Uterus (tissue), 3 donors: ENCODE measurements at regions not wholly inside any gene's neighbourhood (a gene's known extent, or its start where the extent isn't known, plus 50 kb on each side); places are given as distances from the start of the nearest gene placed in this dataset.

Experiments used
- DNase-seq, 2 donors: peaks; one replicate each; pipeline ENCODE4 v3.0.0-alpha.2; 2019 to 2020
- H3K27ac ChIP-seq, 2 donors: fragments of 200-600 bp; sonication (generic); 1 replicate in 1 of 2; 2 replicates in 1 of 2; pipeline ENCODE4 v1.5.1; 2016 to 2018
- H3K27me3 ChIP-seq, 2 donors: fragments of 200-600 bp; sonication (generic); one replicate each; pipeline ENCODE4 v1.5.1; 2018 to 2019; ENCODE audit warnings: control low read depth in 1 of 2
- H3K36me3 ChIP-seq, 2 donors: fragments of 200-600 bp; sonication (generic); one replicate each; pipeline ENCODE4 v1.5.1; 2019; ENCODE audit warnings: control low read depth in 1 of 2
- H3K4me1 ChIP-seq, 2 donors: fragments of 200-600 bp; sonication (generic); one replicate each; pipeline ENCODE4 v1.5.1; 2018 to 2019; ENCODE audit warnings: control low read depth in 1 of 2
- H3K4me3 ChIP-seq, 2 donors: fragments of 200-600 bp; sonication (generic); 1 replicate in 1 of 2; 2 replicates in 1 of 2; pipeline ENCODE4 v1.5.1; 2018 to 2019; ENCODE audit warnings: mild to moderate bottlenecking in 1 of 2
- H3K9me3 ChIP-seq, 2 donors: fragments of 200-600 bp; sonication (generic); one replicate each; pipeline ENCODE4 v1.5.1; 2019; ENCODE audit warnings: control low read depth in 1 of 2
- POLR2A ChIP-seq, 2 donors: fragments of 450-650 bp; IDR thresholded peaks; one replicate each; pipeline ENCODE4 v1.6.1; 2016; ENCODE audit warnings: antibody characterized with exemption in 2 of 2, mild to moderate bottlenecking in 1 of 2, moderate library complexity in 1 of 2
- intact Hi-C: fragments of 100-400 bp; cut with DNase I; formaldehyde crosslinking; loops from one replicate; pipeline ENCODE4 v1.15.1; 2023; ENCODE audit warnings: low total_unique reads
- TF ChIP-seq, protein P1 (sequence below), 4 experiments: fragments of 200-600 bp in 2 of 4; fragments of 450-650 bp in 2 of 4; sonication (generic) in 2 of 4; IDR thresholded peaks; one replicate each; pipeline ENCODE4 v1.5.1; 2016 to 2019; ENCODE audit warnings: antibody characterized with exemption in 4 of 4, mild to moderate bottlenecking in 2 of 4, moderate library complexity in 1 of 4
- donor health status: DM: yes; HTN: yes; CAD: no.

GRCh38 chr1:90317628-90318027 is 322.7 kb downstream of the ZNF326 start:
- Histone ChIP-seq H3K4me3 (no peak overlapping the region), H3K36me3 (no peaks in the 10 kb centered on the region), H3K4me1 (no peaks in the 10 kb centered on the region), H3K27me3 (no peaks in the 10 kb centered on the region), H3K27ac (no peak overlapping the region), H3K9me3 (no peaks in the 10 kb centered on the region)
- TF ChIP-seq, protein P1, sequence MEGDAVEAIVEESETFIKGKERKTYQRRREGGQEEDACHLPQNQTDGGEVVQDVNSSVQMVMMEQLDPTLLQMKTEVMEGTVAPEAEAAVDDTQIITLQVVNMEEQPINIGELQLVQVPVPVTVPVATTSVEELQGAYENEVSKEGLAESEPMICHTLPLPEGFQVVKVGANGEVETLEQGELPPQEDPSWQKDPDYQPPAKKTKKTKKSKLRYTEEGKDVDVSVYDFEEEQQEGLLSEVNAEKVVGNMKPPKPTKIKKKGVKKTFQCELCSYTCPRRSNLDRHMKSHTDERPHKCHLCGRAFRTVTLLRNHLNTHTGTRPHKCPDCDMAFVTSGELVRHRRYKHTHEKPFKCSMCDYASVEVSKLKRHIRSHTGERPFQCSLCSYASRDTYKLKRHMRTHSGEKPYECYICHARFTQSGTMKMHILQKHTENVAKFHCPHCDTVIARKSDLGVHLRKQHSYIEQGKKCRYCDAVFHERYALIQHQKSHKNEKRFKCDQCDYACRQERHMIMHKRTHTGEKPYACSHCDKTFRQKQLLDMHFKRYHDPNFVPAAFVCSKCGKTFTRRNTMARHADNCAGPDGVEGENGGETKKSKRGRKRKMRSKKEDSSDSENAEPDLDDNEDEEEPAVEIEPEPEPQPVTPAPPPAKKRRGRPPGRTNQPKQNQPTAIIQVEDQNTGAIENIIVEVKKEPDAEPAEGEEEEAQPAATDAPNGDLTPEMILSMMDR (IDR thresholded peaks at IDR 0.05), result no peak
- TF ChIP-seq POLR2A (IDR thresholded peaks at IDR 0.05), result no peak
- intact Hi-C loops, result no loop called here
- DNase-seq, result no peak

- no peaks in the 10 kb centered on the region for H3K4me1 ChIP-seq
- TF ChIP-seq, protein P1 (IDR thresholded peaks at IDR 0.05), result no peak
- TF ChIP-seq POLR2A (IDR thresholded peaks at IDR 0.05), result no peak
- H3K4me3 ChIP-seq, result no peak overlapping the region
- no peaks in the 10 kb centered on the region for H3K36me3 ChIP-seq
- no peaks in the 10 kb centered on the region for H3K27me3 ChIP-seq
- no peak overlapping the region for H3K27ac ChIP-seq
- no peak for DNase-seq
- intact Hi-C loops, result no loop called here
- no peaks in the 10 kb centered on the region for H3K9me3 ChIP-seq
These were observed 319.6 kb downstream of the ZNF326 start for GRCh38 chr1:90314533-90314932.

GRCh38 chr1:90313778-90314177 is 318.9 kb downstream of the ZNF326 start:
- H3K36me3 ChIP-seq, result no peaks in the 10 kb centered on the region
- H3K4me1 ChIP-seq, result no peaks in the 10 kb centered on the region
- H3K27ac ChIP-seq, result no peak overlapping the region
- TF ChIP-seq, protein P1 (IDR thresholded peaks at IDR 0.05), result no peak
- TF ChIP-seq POLR2A (IDR thresholded peaks at IDR 0.05), result no peak
- intact Hi-C loops, result no loop called here
- H3K27me3 ChIP-seq, result no peaks in the 10 kb centered on the region
- no peaks in the 10 kb centered on the region for H3K9me3 ChIP-seq
- no peak overlapping the region for H3K4me3 ChIP-seq
- DNase-seq, result no peak

DNA sequence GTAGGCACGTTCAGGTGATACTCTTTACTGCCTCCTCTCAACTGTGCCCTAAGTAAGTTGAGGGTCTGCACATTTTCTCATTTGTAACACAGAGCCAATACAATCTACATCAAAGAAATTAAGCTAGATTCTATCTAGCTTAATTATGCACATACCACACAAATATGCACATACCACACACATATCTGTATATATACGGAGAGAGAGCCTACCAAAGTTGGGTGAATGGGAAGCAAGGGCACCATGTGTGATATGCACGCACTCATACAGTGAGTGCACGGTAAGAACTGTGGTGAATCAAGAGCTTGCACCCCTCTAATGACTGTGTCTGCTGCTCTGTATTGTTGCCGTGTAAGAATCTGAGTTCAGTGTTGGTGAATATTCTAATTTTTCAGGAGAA is 314.9 kb downstream of the ZNF326 start:
- TF ChIP-seq, protein P1 (IDR thresholded peaks at IDR 0.05), result no peak
- no peak for TF ChIP-seq POLR2A (IDR thresholded peaks at IDR 0.05)
- DNase-seq, result no peak
- Histone ChIP-seq H3K9me3 (no peaks in the 10 kb centered on the region), H3K27me3 (no peaks in the 10 kb centered on the region), H3K4me3 (no peak overlapping the region), H3K27ac (no peak overlapping the region), H3K36me3 (no peaks in the 10 kb centered on the region), H3K4me1 (no peaks in the 10 kb centered on the region)
- intact Hi-C loops, result no loop called here

DNA sequence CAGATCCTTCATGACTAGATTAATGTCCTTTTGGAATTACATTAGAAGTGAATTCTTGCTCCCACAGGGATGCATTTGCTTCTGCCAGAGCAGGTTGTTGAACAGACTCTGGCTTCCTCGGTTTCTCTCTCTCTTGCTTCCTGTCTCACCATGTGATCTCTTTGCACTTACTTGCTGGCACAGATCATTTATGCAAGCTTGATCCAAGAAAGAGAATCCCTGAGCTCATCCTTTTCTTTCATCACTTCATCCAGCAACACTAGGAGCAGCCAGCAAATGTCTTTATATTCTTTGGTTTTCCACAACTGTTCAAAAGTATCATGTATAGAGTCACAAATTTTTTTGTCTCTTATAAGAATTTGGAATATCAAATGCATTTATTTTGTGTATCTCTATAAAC is 313.5 kb downstream of the ZNF326 start:
- intact Hi-C loops, result no loop called here
- Histone ChIP-seq H3K4me1 (no peaks in the 10 kb centered on the region), H3K36me3 (no peaks in the 10 kb centered on the region), H3K9me3 (no peaks in the 10 kb centered on the region), H3K4me3 (no peak overlapping the region), H3K27ac (no peak overlapping the region), H3K27me3 (no peaks in the 10 kb centered on the region)
- no peak for DNase-seq
- no peak for TF ChIP-seq POLR2A (IDR thresholded peaks at IDR 0.05)
- TF ChIP-seq, protein P1 (IDR thresholded peaks at IDR 0.05), result no peak
